GM18508 (cell line): ENCODE measurements at regions not wholly inside any gene's neighbourhood (a gene's known extent, or its start where the extent isn't known, plus 50 kb on each side); places are given as distances from the start of the nearest gene placed in this dataset.

ENCODE experiments used
- ATAC-seq: cut with Tn5 transposase; IDR thresholded peaks from one replicate; pipeline ENCODE4 v1.9.1; 2021; ENCODE audit warnings: moderate number of reproducible peaks; ENCODE audit not compliant: insufficient read depth, unreplicated experiment

DNA sequence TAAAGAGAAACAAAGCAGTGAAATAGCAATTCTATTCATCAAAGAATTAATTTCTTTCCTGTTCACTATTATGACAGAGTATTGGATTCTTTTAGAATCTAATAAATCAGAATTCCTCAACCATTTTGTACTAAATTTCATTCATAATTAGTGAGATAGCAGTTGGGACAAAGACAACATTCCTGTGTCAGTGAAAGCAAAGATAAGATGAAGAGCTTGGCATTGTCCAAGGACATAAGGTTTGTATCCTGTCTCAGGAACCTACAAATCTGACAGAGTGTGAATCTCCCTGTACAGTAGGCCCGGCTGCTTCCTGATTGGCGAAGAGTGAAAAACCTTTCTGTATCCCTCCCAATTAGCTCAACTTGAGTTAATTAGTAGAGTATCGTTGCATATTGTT is 349.1 kb downstream of the ISL1 start:
- no peak for ATAC-seq

DNA sequence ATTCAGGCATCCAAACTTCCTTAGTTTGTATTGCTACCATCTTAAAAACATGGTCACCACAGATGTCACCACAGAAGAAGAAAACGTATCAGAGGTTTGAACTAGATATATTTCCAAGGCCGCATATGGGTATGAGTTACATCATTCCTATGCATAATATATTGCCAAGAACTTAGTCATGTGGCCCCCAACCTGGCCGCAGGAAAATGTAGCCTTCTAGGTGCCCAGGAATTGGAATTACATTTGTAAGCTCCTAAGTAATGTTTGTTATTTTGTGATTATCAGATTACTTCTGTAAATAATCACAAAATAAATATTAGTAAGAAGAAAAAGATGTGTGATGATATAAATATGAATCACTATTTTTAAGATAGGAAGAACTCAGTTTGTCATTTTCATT is 351.4 kb downstream of the ISL1 start:
- no peak for ATAC-seq

DNA sequence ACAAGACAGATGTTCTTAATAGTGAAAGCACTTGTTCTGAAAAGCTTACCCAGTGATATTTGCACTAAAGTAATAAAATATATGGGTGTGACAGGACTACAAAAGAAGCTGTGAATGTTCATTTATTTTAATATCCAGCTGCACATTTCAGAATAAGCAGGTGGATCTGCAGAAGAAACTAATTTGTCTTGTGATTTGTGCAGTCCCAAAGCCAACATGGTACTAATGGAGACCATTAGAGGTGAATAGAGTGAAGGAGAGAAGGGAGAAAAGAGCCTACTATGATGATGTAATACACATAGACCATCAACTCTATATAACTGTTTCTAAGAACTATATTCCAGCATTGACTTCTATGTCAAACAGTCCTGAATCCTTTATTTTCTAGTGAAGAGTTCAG is 362.8 kb downstream of the ISL1 start:
- ATAC-seq = no peak

DNA sequence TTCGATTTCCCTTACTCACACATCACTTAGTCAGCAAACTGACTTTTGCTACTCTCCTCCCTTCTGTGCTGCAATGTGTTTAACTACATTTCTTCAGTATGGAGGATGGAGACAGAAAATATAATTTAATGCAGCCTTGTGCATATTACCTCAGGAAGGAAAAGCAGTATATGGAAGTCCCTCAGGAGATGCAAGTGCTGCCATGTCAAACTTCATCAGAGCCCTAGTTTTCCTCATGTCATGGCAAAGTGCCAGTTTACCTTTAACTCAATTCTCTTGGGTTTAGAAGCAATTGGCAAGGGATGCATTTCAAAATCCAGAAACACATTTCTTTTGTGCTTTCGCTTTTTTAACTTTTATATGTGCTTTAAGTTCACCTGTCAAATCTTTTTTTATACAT is 365.4 kb downstream of the ISL1 start:
- ATAC-seq = no peak
